Omental fat pad (tissue), 3 donors: ENCODE measurements at regions not wholly inside any gene's neighbourhood (a gene's known extent, or its start where the extent isn't known, plus 50 kb on each side); places are given as distances from the start of the nearest gene placed in this dataset.

ENCODE experiments used
- ATAC-seq: fragments of 150-250 bp; one replicate; pipeline ENCODE4 v1.9.1; 2016; ENCODE audit warnings: mild to moderate bottlenecking, moderate library complexity; ENCODE audit not compliant: low FRiP score
- DNase-seq: peaks from one replicate; pipeline ENCODE4 v3.0.0-alpha.2; 2019; ENCODE audit warnings: low spot score
- TF ChIP-seq, protein P1 (sequence below), 3 donors: fragments of 450-650 bp; IDR thresholded peaks; one replicate each; pipeline ENCODE4 v1.5.1; 2016 to 2017; ENCODE audit warnings: antibody characterized with exemption in 3 of 3, mild to moderate bottlenecking in 3 of 3, moderate library complexity in 2 of 3

- TF ChIP-seq, protein P1, sequence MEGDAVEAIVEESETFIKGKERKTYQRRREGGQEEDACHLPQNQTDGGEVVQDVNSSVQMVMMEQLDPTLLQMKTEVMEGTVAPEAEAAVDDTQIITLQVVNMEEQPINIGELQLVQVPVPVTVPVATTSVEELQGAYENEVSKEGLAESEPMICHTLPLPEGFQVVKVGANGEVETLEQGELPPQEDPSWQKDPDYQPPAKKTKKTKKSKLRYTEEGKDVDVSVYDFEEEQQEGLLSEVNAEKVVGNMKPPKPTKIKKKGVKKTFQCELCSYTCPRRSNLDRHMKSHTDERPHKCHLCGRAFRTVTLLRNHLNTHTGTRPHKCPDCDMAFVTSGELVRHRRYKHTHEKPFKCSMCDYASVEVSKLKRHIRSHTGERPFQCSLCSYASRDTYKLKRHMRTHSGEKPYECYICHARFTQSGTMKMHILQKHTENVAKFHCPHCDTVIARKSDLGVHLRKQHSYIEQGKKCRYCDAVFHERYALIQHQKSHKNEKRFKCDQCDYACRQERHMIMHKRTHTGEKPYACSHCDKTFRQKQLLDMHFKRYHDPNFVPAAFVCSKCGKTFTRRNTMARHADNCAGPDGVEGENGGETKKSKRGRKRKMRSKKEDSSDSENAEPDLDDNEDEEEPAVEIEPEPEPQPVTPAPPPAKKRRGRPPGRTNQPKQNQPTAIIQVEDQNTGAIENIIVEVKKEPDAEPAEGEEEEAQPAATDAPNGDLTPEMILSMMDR (IDR thresholded peaks at IDR 0.05) = no peak
- ATAC-seq = no peak
- DNase-seq = no peak
Measured at GRCh38 chr7:35998481-35998880, 154.6 kb upstream of the EEPD1 start.

DNA sequence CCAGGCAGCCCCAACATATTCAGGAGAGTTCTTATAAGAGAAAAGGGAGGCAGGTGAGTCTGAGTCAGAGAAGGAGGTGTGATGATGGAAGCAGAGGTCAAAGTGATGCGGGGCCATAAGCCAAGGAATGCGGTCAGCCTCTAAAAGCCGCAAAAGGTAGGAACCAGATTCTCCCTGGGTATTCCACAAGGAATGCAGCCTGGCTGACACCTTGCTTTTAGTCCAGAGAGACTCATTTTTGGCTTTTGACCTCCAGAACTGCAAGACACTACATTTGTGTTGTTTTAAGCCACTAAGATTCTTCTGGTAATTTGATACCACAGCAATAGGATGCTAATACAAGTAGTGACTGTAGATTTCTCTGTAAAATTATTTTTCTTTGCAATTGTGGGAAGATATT is 151.5 kb upstream of the EEPD1 start:
- TF ChIP-seq, protein P1 (IDR thresholded peaks at IDR 0.05) = no peak
- ATAC-seq = no peak

GRCh38 chr7:36002900-36003299 is 150.2 kb upstream of the EEPD1 start:
- ATAC-seq (no peak), DNase-seq (no peak)
- TF ChIP-seq, protein P1 (IDR thresholded peaks at IDR 0.05) = no peak

More for the DNA sequence above, 151.5 kb upstream of the EEPD1 start:
- DNase-seq = no peak

DNA sequence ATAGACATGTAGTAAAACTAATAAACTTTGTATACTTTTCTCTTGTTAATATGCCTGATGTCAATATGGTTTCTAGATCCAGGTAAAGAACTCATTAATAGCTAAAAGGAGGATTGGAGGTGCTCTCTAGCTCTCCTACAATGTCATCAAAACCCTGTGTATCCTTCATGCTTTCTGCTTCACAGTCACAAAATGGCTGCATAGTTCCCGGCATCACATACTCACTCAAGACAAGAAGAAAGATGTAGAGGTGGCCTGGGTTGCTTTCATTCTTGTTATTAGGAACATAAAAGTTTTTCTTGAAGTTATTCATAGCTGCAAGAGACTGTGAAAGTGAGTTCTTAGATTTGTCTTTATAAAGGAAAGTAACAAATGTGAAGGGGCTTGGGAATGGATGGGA is 149.7 kb upstream of the EEPD1 start:
- TF ChIP-seq, protein P1 (IDR thresholded peaks at IDR 0.05) = no peak
- no peak for ATAC-seq

GRCh38 chr7:36005293-36005692 is 147.8 kb upstream of the EEPD1 start:
- TF ChIP-seq, protein P1 (IDR thresholded peaks at IDR 0.05) = no peak
- ATAC-seq (no peak), DNase-seq (no peak)

More for the DNA sequence above, 149.7 kb upstream of the EEPD1 start:
- DNase-seq = no peak

GRCh38 chr7:36005876-36006275 is 147.2 kb upstream of the EEPD1 start:
- DNase-seq = no peak
- TF ChIP-seq, protein P1 (IDR thresholded peaks at IDR 0.05) = no peak

DNA sequence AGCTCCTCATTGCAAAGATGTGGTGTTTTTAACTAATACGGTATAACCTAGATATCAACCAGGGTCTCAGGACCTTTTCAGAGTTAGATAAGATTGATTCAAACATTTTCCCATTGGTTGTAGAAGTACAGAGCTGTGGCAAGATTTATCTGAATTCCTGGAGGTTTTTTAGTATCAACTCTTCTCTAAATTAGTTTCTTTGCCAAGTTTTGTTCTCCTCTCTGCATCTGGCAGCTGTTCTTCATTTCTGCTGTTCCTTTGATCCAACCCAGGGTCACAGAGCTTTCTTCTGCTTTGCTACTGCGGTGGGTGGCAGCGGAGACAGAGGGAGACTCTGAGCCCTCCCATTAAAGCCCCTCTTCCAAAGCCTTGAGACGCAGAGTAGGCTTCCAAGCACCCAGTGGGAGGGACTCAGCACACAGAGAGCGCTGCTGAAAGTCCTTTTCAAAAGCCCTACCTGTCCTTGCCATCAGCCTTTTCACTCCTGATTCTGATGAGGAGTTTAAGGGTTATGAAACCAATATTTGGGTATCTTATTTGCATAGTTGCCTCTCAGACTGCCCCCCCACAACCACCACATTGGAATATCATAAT is 146.3 kb upstream of the EEPD1 start:
- TF ChIP-seq, protein P1 (IDR thresholded peaks at IDR 0.05) = no peak
- DNase-seq (no peak), ATAC-seq (no peak)

More at GRCh38 chr7:36005876-36006275, 147.2 kb upstream of the EEPD1 start:
- no peak for ATAC-seq
